ENCODE measurements at regions not wholly inside any gene's neighbourhood (a gene's known extent, or its start where the extent isn't known, plus 50 kb on each side); places are given as distances from the start of the nearest gene placed in this dataset.

DNA sequence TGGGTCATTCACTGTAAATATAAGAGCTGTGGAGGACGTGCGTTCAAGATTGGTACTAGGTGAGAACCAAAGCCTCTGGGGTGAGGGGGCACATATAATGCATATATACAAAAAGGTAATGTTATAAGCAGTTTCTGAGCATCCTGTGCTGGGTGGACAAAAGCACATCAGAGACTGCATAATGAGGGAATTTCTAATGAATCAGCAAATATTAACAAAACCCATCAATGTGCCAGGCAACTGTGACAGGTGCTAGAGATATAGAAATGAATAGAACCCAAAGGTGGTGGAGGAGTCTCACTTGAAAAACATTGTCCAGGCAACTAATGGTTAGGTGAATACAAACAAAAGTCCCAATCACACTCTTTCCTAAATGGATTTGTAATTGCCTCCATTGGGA, 74.7 kb downstream of the GPR65 start:
- no peak for DNase-seq
- Mint-ChIP-seq H3K36me3 (ENCODE audit: insufficient read depth, unreplicated experiment) (no peaks in the 10 kb centered on the region), H3K9me3 (ENCODE audit: low read depth, unreplicated experiment) (no peaks in the 10 kb centered on the region), H3K27me3 (ENCODE audit: unreplicated experiment) (no peaks in the 10 kb centered on the region), H3K4me1 (ENCODE audit: low read depth, unreplicated experiment) (no peaks in the 10 kb centered on the region), H3K4me3 (ENCODE audit: low read depth, unreplicated experiment) (no peak overlapping the region), H3K27ac (ENCODE audit: unreplicated experiment) (no peak overlapping the region)
- no peak for TF ChIP-seq CTCF (IDR thresholded peaks at IDR 0.05; ENCODE audit: unreplicated experiment)
- intact Hi-C loops (cut with micrococcal nuclease; ENCODE audit: unreplicated experiment): no loop called here
- no TSS peak for BruUV-seq (replicated peaks)
- CTCF ChIA-PET: no interaction called here

- Mint-ChIP-seq H3K27ac (ENCODE audit: unreplicated experiment) (no peak overlapping the region), H3K36me3 (ENCODE audit: insufficient read depth, unreplicated experiment) (no peaks in the 10 kb centered on the region), H3K9me3 (ENCODE audit: low read depth, unreplicated experiment) (no peaks in the 10 kb centered on the region), H3K4me3 (ENCODE audit: low read depth, unreplicated experiment) (no peak overlapping the region), H3K27me3 (ENCODE audit: unreplicated experiment) (no peaks in the 10 kb centered on the region), H3K4me1 (ENCODE audit: low read depth, unreplicated experiment) (no peaks in the 10 kb centered on the region)
- no peak for TF ChIP-seq CTCF (IDR thresholded peaks at IDR 0.05; ENCODE audit: unreplicated experiment)
- DNase-seq: no peak
- CTCF ChIA-PET: no interaction called here
- intact Hi-C loops (cut with micrococcal nuclease; ENCODE audit: unreplicated experiment): no loop called here
- no TSS peak for BruUV-seq (replicated peaks)
Measured at GRCh38 chr14:88085736-88086135, 80.8 kb downstream of the GPR65 start.

GRCh38 chr14:88089445-88089844, 84.5 kb downstream of the GPR65 start:
- no peaks in the 10 kb centered on the region for H3K27me3 Mint-ChIP-seq (ENCODE audit: unreplicated experiment)
- no peaks in the 10 kb centered on the region for H3K9me3 Mint-ChIP-seq (ENCODE audit: low read depth, unreplicated experiment)

DNA sequence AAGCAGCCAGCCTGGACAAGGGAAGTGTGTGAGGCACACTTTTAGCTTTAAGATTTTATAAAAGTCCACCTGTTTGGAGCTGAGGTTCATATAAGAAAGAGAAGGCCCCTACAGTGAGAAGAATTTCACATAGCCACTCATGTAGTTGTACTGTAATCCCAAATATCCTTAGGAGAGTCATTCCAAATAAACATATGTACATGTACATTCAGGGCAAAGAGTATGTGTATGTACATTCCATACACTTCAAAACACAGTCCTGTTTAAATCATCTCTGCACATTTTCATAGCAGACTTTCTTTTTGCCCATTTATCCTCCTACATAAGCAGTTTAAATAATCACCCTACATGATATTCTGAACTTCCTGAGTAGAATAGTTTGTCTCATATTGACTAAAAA, 87.6 kb downstream of the GPR65 start:
- no peak for DNase-seq
- CTCF ChIA-PET: no interaction called here
- BruUV-seq (replicated peaks): no TSS peak
- no peak overlapping the region for H3K4me3 Mint-ChIP-seq (ENCODE audit: low read depth, unreplicated experiment)
- H3K27me3 Mint-ChIP-seq (ENCODE audit: unreplicated experiment): no peaks in the 10 kb centered on the region
- no peaks in the 10 kb centered on the region for H3K36me3 Mint-ChIP-seq (ENCODE audit: insufficient read depth, unreplicated experiment)
- intact Hi-C loops (cut with micrococcal nuclease; ENCODE audit: unreplicated experiment): no loop called here
- H3K27ac Mint-ChIP-seq (ENCODE audit: unreplicated experiment): no peak overlapping the region
- H3K9me3 Mint-ChIP-seq (ENCODE audit: low read depth, unreplicated experiment): no peaks in the 10 kb centered on the region
- H3K4me1 Mint-ChIP-seq (ENCODE audit: low read depth, unreplicated experiment): no peaks in the 10 kb centered on the region
- no peak for TF ChIP-seq CTCF (IDR thresholded peaks at IDR 0.05; ENCODE audit: unreplicated experiment)

More at GRCh38 chr14:88089445-88089844, 84.5 kb downstream of the GPR65 start:
- no TSS peak for BruUV-seq (replicated peaks)
- no peaks in the 10 kb centered on the region for H3K36me3 Mint-ChIP-seq (ENCODE audit: insufficient read depth, unreplicated experiment)
- H3K4me3 Mint-ChIP-seq (ENCODE audit: low read depth, unreplicated experiment): no peak overlapping the region
- no peak overlapping the region for H3K27ac Mint-ChIP-seq (ENCODE audit: unreplicated experiment)
- no peak for DNase-seq
- no peaks in the 10 kb centered on the region for H3K4me1 Mint-ChIP-seq (ENCODE audit: low read depth, unreplicated experiment)
- intact Hi-C loops (cut with micrococcal nuclease; ENCODE audit: unreplicated experiment): no loop called here
- TF ChIP-seq CTCF (IDR thresholded peaks at IDR 0.05; ENCODE audit: unreplicated experiment): no peak
- CTCF ChIA-PET: no interaction called here

DNA sequence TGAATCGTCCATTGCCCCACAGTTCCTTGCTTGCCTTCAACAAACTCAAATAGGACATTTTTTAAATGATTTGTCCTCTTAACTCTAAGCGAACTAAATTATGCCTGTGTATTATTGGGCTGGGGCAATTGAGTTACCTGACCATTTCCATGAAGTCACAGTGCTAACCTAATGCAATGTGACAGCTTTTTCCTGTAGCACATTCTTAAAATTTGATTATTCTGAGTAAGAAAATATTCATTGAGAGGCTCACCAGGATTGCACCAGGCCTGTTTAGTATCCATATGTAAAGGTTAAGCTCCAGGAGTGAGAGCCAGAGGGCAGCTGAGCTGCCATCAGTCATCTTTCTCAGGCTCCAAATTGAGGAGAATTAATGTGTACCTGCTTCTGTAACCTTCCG, 90.9 kb downstream of the GPR65 start:
- intact Hi-C loops (cut with micrococcal nuclease; ENCODE audit: unreplicated experiment): no loop called here
- no peaks in the 10 kb centered on the region for H3K4me1 Mint-ChIP-seq (ENCODE audit: low read depth, unreplicated experiment)

More for the DNA sequence above, 90.9 kb downstream of the GPR65 start:
- no TSS peak for BruUV-seq (replicated peaks)
- Mint-ChIP-seq H3K36me3 (ENCODE audit: insufficient read depth, unreplicated experiment) (no peaks in the 10 kb centered on the region), H3K4me3 (ENCODE audit: low read depth, unreplicated experiment) (no peak overlapping the region), H3K9me3 (ENCODE audit: low read depth, unreplicated experiment) (no peaks in the 10 kb centered on the region), H3K27me3 (ENCODE audit: unreplicated experiment) (no peaks in the 10 kb centered on the region), H3K27ac (ENCODE audit: unreplicated experiment) (no peak overlapping the region)
- TF ChIP-seq CTCF (IDR thresholded peaks at IDR 0.05; ENCODE audit: unreplicated experiment): no peak
- no peak for DNase-seq
- CTCF ChIA-PET: no interaction called here

All from Calu3 (cell line).